H1 (cell line): ENCODE measurements at regions not wholly inside any gene's neighbourhood (a gene's known extent, or its start where the extent isn't known, plus 50 kb on each side); places are given as distances from the start of the nearest gene placed in this dataset.
A peak's percentile ranks its signal among the peaks of the same experiment; 100 is the strongest.

Experiments
- CTCF ChIA-PET: fragments of 300-600 bp; sonication (Branson Sonifier 250); formaldehyde crosslinking; loops from one replicate; lab custom pipeline; 2021; ENCODE audit not compliant: partially characterized antibody; lab: Charles Lee
- POLR2A ChIA-PET: fragments of 300-600 bp; sonication (Branson Sonifier 250); formaldehyde crosslinking; loops from one replicate; lab custom pipeline; 2021; ENCODE audit warnings: inconsistent platforms; ENCODE audit not compliant: partially characterized antibody; lab: Charles Lee
- DNase-seq, 2 experiments: peaks; one replicate each; pipeline versions ENCODE4 v3.0.0 to v3.0.0-alpha.2; 2010 to 2022; ENCODE audit warnings: low spot score in 2 of 2, low read depth in 1 of 2, mixed read lengths in 1 of 2
- FAIRE-seq: peaks from 2 replicates; lab custom pipeline; 2011; peaks lifted over from hg19 to GRCh38; lab: Jason Lieb, UNC
- H2AFZ ChIP-seq: 2 replicates; pipeline ENCODE4 v1.8.1; 2012; ENCODE audit warnings: low read length, inconsistent platforms
- H2AK5ac ChIP-seq: 2 replicates; pipeline ENCODE4 v1.6.1; 2013; ENCODE audit warnings: low read depth, low read length
- H2BK120ac ChIP-seq: replicated peaks from 2 replicates; pipeline ENCODE3; 2013; ENCODE audit warnings: low read depth, low read length, inconsistent platforms
- H2BK12ac ChIP-seq: 2 replicates; pipeline ENCODE4 v1.6.1; 2013; ENCODE audit warnings: low read depth, low read length
- H2BK15ac ChIP-seq: 2 replicates; pipeline ENCODE4 v1.6.1; 2013; ENCODE audit warnings: low read length
- H2BK20ac ChIP-seq: 2 replicates; pipeline ENCODE4 v1.6.1; 2013; ENCODE audit warnings: low read length
- H2BK5ac ChIP-seq: 2 replicates; pipeline ENCODE4 v1.6.1; 2013; ENCODE audit warnings: low read depth, low read length
- H3K14ac ChIP-seq: 2 replicates; pipeline ENCODE4 v1.6.1; 2013; ENCODE audit warnings: inconsistent platforms; ENCODE audit not compliant: insufficient read length
- H3K18ac ChIP-seq: 2 replicates; pipeline ENCODE4 v1.6.1; 2013; ENCODE audit warnings: low read length; ENCODE audit errors: extremely low read depth
- H3K23ac ChIP-seq: 2 replicates; pipeline ENCODE4 v1.6.1; 2013; ENCODE audit warnings: inconsistent platforms; ENCODE audit not compliant: insufficient read length
- H3K23me2 ChIP-seq: 2 replicates; pipeline ENCODE4 v1.6.1; 2013; ENCODE audit warnings: low read depth, low read length
- H3K27ac ChIP-seq: 2 replicates; pipeline ENCODE4 v1.6.1; 2011; ENCODE audit warnings: low read depth, low read length, inconsistent platforms
- H3K27me3 ChIP-seq, 4 experiments: replicated peaks in 1 of 4; 1 replicate in 1 of 4; 2 replicates in 3 of 4; pipeline versions ENCODE4 v1.6.1 to v1.8.1; 2011 to 2013; ENCODE audit warnings: low read length in 3 of 4, mild to moderate bottlenecking in 3 of 4, inconsistent platforms in 2 of 4, mixed read lengths in 2 of 4, moderate library complexity in 1 of 4; ENCODE audit not compliant: control insufficient read depth in 3 of 4, insufficient read depth in 3 of 4; ENCODE audit errors: extremely low read depth in 1 of 4
- H3K36me3 ChIP-seq, 4 experiments: 2 replicates each; pipeline versions ENCODE4 v1.6.1 to v1.8.1; 2011 to 2013; ENCODE audit warnings: mild to moderate bottlenecking in 4 of 4, low read length in 3 of 4, moderate library complexity in 2 of 4, control low read depth in 1 of 4, inconsistent platforms in 1 of 4; ENCODE audit not compliant: insufficient read depth in 4 of 4, control insufficient read depth in 2 of 4
- H3K4ac ChIP-seq: replicated peaks from 2 replicates; pipeline ENCODE3; 2013; ENCODE audit warnings: low read length, low read depth, mixed read lengths, inconsistent platforms; ENCODE audit not compliant: insufficient read length
- H3K4me1 ChIP-seq, 4 experiments: replicated peaks in 1 of 4; 1 replicate in 1 of 4; 2 replicates in 3 of 4; pipeline versions ENCODE4 v1.6.1 to v1.8.1; 2011 to 2013; ENCODE audit warnings: low read length in 3 of 4, inconsistent platforms in 2 of 4, mixed read lengths in 1 of 4; ENCODE audit not compliant: insufficient read depth in 4 of 4, control insufficient read depth in 3 of 4
- H3K4me2 ChIP-seq, 2 experiments: 2 replicates each; pipeline versions ENCODE4 v1.6.1 to v1.8.1; 2011 to 2013; ENCODE audit warnings: low read depth in 2 of 2, low read length in 2 of 2, control low read depth in 1 of 2, inconsistent platforms in 1 of 2, mild to moderate bottlenecking in 1 of 2; ENCODE audit not compliant: insufficient read depth in 1 of 2
- H3K4me3 ChIP-seq, 4 experiments: fragments of 200-600, 300-600 bp in 1 of 4; sonication (generic), shearing (Covaris generic), sonication (Bioruptor Twin) in 1 of 4; 2 replicates each; pipeline versions ENCODE4 v1.5.1 to v1.8.1; 2011 to 2016; ENCODE audit warnings: low read length in 4 of 4, low read depth in 3 of 4, control low read depth in 2 of 4, inconsistent platforms in 2 of 4, mild to moderate bottlenecking in 2 of 4, mixed read lengths in 1 of 4, moderate library complexity in 1 of 4; ENCODE audit not compliant: insufficient read depth in 2 of 4; ENCODE audit errors: extremely low read depth in 1 of 4
- H3K56ac ChIP-seq: replicated peaks from 2 replicates; pipeline ENCODE3; 2013; ENCODE audit warnings: low read depth, mild to moderate bottlenecking, mixed read lengths, low read length, inconsistent platforms; ENCODE audit not compliant: insufficient read length
- H3K79me1 ChIP-seq: 2 replicates; pipeline ENCODE4 v1.6.1; 2013; ENCODE audit warnings: low read depth, low read length, control low read depth
- H3K79me2 ChIP-seq, 2 experiments: 2 replicates each; pipeline versions ENCODE4 v1.6.1 to v1.8.1; 2012 to 2013; ENCODE audit warnings: low read length in 2 of 2, mild to moderate bottlenecking in 2 of 2, inconsistent platforms in 1 of 2; ENCODE audit not compliant: insufficient read depth in 2 of 2, control insufficient read depth in 1 of 2
- H3K9ac ChIP-seq, 4 experiments: replicated peaks in 1 of 4; 1 replicate in 1 of 4; 2 replicates in 3 of 4; pipeline versions ENCODE4 v1.6.1 to v1.8.1; 2011 to 2013; ENCODE audit warnings: low read depth in 3 of 4, low read length in 3 of 4, control low read depth in 2 of 4, mild to moderate bottlenecking in 2 of 4, moderate library complexity in 2 of 4, inconsistent platforms in 1 of 4; ENCODE audit errors: extremely low read depth in 1 of 4
- H3K9me3 ChIP-seq, 2 experiments: 2 replicates each; pipeline versions ENCODE4 v1.6.1 to v1.8.1; 2012 to 2013; ENCODE audit warnings: mild to moderate bottlenecking in 2 of 2, moderate library complexity in 2 of 2, control low read depth in 1 of 2, inconsistent platforms in 1 of 2, low read depth in 1 of 2, low read length in 1 of 2, mixed read lengths in 1 of 2; ENCODE audit not compliant: insufficient read depth in 2 of 2
- H4K20me1 ChIP-seq, 2 experiments: replicated peaks in 1 of 2; 2 replicates each; pipeline versions ENCODE3 to v1.8.1; 2011 to 2013; ENCODE audit warnings: inconsistent platforms in 2 of 2, low read length in 2 of 2, mild to moderate bottlenecking in 1 of 2; ENCODE audit not compliant: insufficient read depth in 2 of 2, control insufficient read depth in 1 of 2
- H4K5ac ChIP-seq: 2 replicates; pipeline ENCODE4 v1.6.1; 2013; ENCODE audit warnings: low read length, low read depth, mixed read lengths, inconsistent platforms; ENCODE audit not compliant: insufficient read length
- H4K8ac ChIP-seq: 2 replicates; pipeline ENCODE4 v1.8.0; 2013; ENCODE audit warnings: mild to moderate bottlenecking, moderate library complexity, low read length, inconsistent platforms; ENCODE audit not compliant: insufficient read depth; ENCODE audit errors: extremely low read depth
- H4K91ac ChIP-seq: replicated peaks from 2 replicates; pipeline ENCODE3; 2013; ENCODE audit warnings: low read length, mixed read lengths, inconsistent platforms; ENCODE audit not compliant: insufficient read length
- BACH1 ChIP-seq: IDR thresholded peaks from 2 replicates; pipeline ENCODE4 v1.6.1; 2012; ENCODE audit warnings: low read length, improper control_type of control experiment
- KDM1A ChIP-seq: fragments of 200-600, 300-600 bp; sonication (generic); IDR thresholded peaks from 2 replicates; pipeline ENCODE4 v1.7.1; 2016; ENCODE audit warnings: mild to moderate bottlenecking, low read length, borderline replicate concordance
- WGBS, 2 experiments: shearing (Covaris generic) in 1 of 2; methylation state at CpG; one replicate each; pipeline versions ENCODE4 v1.1.6 to v1.1.7; 2013 to 2015; ENCODE audit warnings: low lambda C conversion rate in 2 of 2, mixed read lengths in 2 of 2, inconsistent platforms in 1 of 2, low coverage in 1 of 2, missing lambda C conversion rate in 1 of 2; ENCODE audit not compliant: insufficient replicate concordance in 2 of 2, insufficient coverage in 1 of 2, insufficient read length in 1 of 2; ENCODE audit errors: extremely low coverage in 1 of 2, missing lambda C conversion rate in 1 of 2; 5-methylcytosine and 5-hydroxymethylcytosine counted together

- Histone ChIP-seq H4K8ac (no peak overlapping the region), H4K20me1 (peaks cover 0 to 4% of the 10 kb centered on the region in 2 experiments), H3K4me1 (peaks cover 0 to 4% (median 0%) of the 10 kb centered on the region in 4 experiments; a peak in 1 of 7 replicates), H2BK12ac (no peak overlapping the region), H3K9ac (no peak overlapping the region), H3K23me2 (no peaks in the 10 kb centered on the region; the same call in 1 of the 2 replicates), H3K18ac (no peak overlapping the region), H4K91ac (no peak overlapping the region), H2AFZ (no peak overlapping the region), H3K79me1 (peaks cover 4% of the 10 kb centered on the region), H3K14ac (no peak overlapping the region), H3K27ac (no peak overlapping the region), H2BK5ac (no peak overlapping the region), H2BK120ac (no peak overlapping the region), H3K36me3 (no peaks in the 10 kb centered on the region; a peak in 2 of 8 replicates), H2AK5ac (no peak overlapping the region), H3K4me3 (no peak overlapping the region), H3K9me3 (no peaks in the 10 kb centered on the region), H3K56ac (no peak overlapping the region), H3K27me3 (no peaks in the 10 kb centered on the region), H3K79me2 (peaks cover 0 to 4% of the 10 kb centered on the region in 2 experiments; a peak in 1 of 4 replicates), H3K4ac (no peak overlapping the region), H3K23ac (no peak overlapping the region), H2BK15ac (no peak overlapping the region), H2BK20ac (no peak overlapping the region), H4K5ac (no peak overlapping the region), H3K4me2 (no peak overlapping the region)
- ChIA-PET CTCF (no interaction called here), POLR2A (no interaction called here)
- TF ChIP-seq BACH1 (no peak), KDM1A (peak; percentile 51; the same call in 1 of the 2 replicates)
- DNase-seq = no peak
- FAIRE-seq = no peak
- 95% methylated on average over 2 of the region's 2 CpGs; no CpG with 5 or more reads in 1 of the 2 experiments for WGBS, 2 experiments
Measured at GRCh38 chr6:21995318-21995717, 301.5 kb downstream of the PRL start.
